DMS53 treated with DMSO at 0.1 percent for 48 hours (cell line): ENCODE measurements at regions not wholly inside any gene's neighbourhood (a gene's known extent, or its start where the extent isn't known, plus 50 kb on each side); places are given as distances from the start of the nearest gene placed in this dataset.
A peak's percentile ranks its signal among the peaks of the same experiment; 100 is the strongest.
"Not testable (repeated sequence)": the region's sequence is repeated elsewhere in the genome, so short reads cannot be mapped to it uniquely, and the experiment has no call there.

Experiments
- DNase-seq: peaks from one replicate; lab custom pipeline; 2025; ENCODE audit not compliant: unreplicated experiment; lab: John Stamatoyannopoulos, UW

GRCh38 chr7:108627476-108628051 is 57.9 kb downstream of the DNAJB9 start:
- no peak for DNase-seq

- no peak for DNase-seq
Observed at GRCh38 chr7:108628678-108629077, 59.0 kb downstream of the DNAJB9 start.

- DNase-seq, result no peak
Observed at GRCh38 chr7:108629651-108630400, 60.2 kb downstream of the DNAJB9 start.

- DNase-seq, result no peak
Observed at GRCh38 chr7:108634036-108634435, 64.4 kb downstream of the DNAJB9 start.

GRCh38 chr7:108634535-108634934 is 64.9 kb downstream of the DNAJB9 start:
- no peak for DNase-seq

GRCh38 chr7:108637049-108637621 is 67.5 kb downstream of the DNAJB9 start:
- peak; percentile 99 for DNase-seq

GRCh38 chr7:108642126-108642525 is 72.5 kb downstream of the DNAJB9 start:
- DNase-seq, result no peak

GRCh38 chr7:108643136-108643535 is 73.5 kb downstream of the DNAJB9 start:
- DNase-seq, result no peak

GRCh38 chr7:108648989-108649388 is 79.3 kb downstream of the DNAJB9 start:
- DNase-seq, result no peak

- peak; percentile 74 for DNase-seq
Observed at GRCh38 chr7:108650467-108650866, 80.8 kb downstream of the DNAJB9 start.

- no peak for DNase-seq
Observed at GRCh38 chr7:108652886-108653285, 83.2 kb downstream of the DNAJB9 start.

GRCh38 chr7:108653526-108653925 is 83.9 kb downstream of the DNAJB9 start:
- no peak for DNase-seq

- DNase-seq, result not testable (repeated sequence)
Observed at GRCh38 chr7:108657140-108657726, 87.6 kb downstream of the DNAJB9 start.

GRCh38 chr7:108659261-108659660 is 89.6 kb downstream of the DNAJB9 start:
- DNase-seq, result no peak

- DNase-seq, result no peak
Observed at GRCh38 chr7:108659867-108660266, 90.2 kb downstream of the DNAJB9 start.

GRCh38 chr7:108660465-108660864 is 90.8 kb downstream of the DNAJB9 start:
- DNase-seq, result no peak

GRCh38 chr7:108662783-108663362 is 93.2 kb downstream of the DNAJB9 start:
- DNase-seq, result no peak

GRCh38 chr7:108663701-108664100 is 94.0 kb downstream of the DNAJB9 start:
- no peak for DNase-seq

GRCh38 chr7:108667216-108667615 is 97.5 kb downstream of the DNAJB9 start:
- DNase-seq, result no peak

- no peak for DNase-seq
Observed at GRCh38 chr7:108669958-108670357, 100.3 kb downstream of the DNAJB9 start.

GRCh38 chr7:108673699-108674098 is 104.0 kb downstream of the DNAJB9 start:
- DNase-seq, result not testable (repeated sequence)

GRCh38 chr7:108684629-108685028 is 115.0 kb downstream of the DNAJB9 start:
- no peak for DNase-seq
